Activated CD4-positive, alpha-beta memory T cell treated with anti-CD3 and anti-CD28 coated beads for 36 hours (primary cell): ENCODE measurements at regions not wholly inside any gene's neighbourhood (a gene's known extent, or its start where the extent isn't known, plus 50 kb on each side); places are given as distances from the start of the nearest gene placed in this dataset.

Experiments used
- CTCF ChIA-PET: fragments of 350-600 bp; sonication (Branson Sonifier 250); formaldehyde crosslinking; loops from one replicate; lab custom pipeline; 2021; ENCODE audit warnings: antibody characterized with exemption, inconsistent platforms; lab: Charles Lee
- POLR2A ChIA-PET: fragments of 350-600 bp; sonication (Branson Sonifier 250); formaldehyde crosslinking; loops from one replicate; lab custom pipeline; 2021; ENCODE audit warnings: antibody characterized with exemption; lab: Charles Lee
- DNase-seq: peaks from one replicate; pipeline ENCODE4 v3.0.0-alpha.2; 2020
- H3K27ac Mint-ChIP-seq: one replicate; pipeline ENCODE4 v1.8.0; 2021; ENCODE audit warnings: mixed read lengths
- H3K27me3 Mint-ChIP-seq: one replicate; pipeline ENCODE4 v1.8.0; 2021; ENCODE audit warnings: mixed read lengths
- H3K36me3 Mint-ChIP-seq: one replicate; pipeline ENCODE4 v1.8.0; 2021; ENCODE audit warnings: mixed read lengths
- H3K4me1 Mint-ChIP-seq: one replicate; pipeline ENCODE4 v1.8.0; 2021; ENCODE audit warnings: low read depth, mixed read lengths
- H3K4me3 Mint-ChIP-seq: one replicate; pipeline ENCODE4 v1.8.0; 2021; ENCODE audit warnings: mild to moderate bottlenecking, mixed read lengths
- H3K9me3 Mint-ChIP-seq: one replicate; pipeline ENCODE4 v1.8.0; 2021; ENCODE audit warnings: mixed read lengths
- intact Hi-C: fragments of 100-400 bp; cut with micrococcal nuclease; formaldehyde crosslinking; loops from one replicate; pipeline ENCODE4 v1.15.1; 2023

- H3K4me1 Mint-ChIP-seq = peaks cover 3% of the 10 kb centered on the region
- no peak overlapping the region for H3K27ac Mint-ChIP-seq
- CTCF ChIA-PET = no interaction called here
- DNase-seq = no peak
- POLR2A ChIA-PET = no interaction called here
- H3K4me3 Mint-ChIP-seq = no peak overlapping the region
- H3K36me3 Mint-ChIP-seq = no peaks in the 10 kb centered on the region
- intact Hi-C loops = no loop called here
- H3K27me3 Mint-ChIP-seq = peaks cover 15% of the 10 kb centered on the region
- no peaks in the 10 kb centered on the region for H3K9me3 Mint-ChIP-seq
Measured at GRCh38 chr12:66051361-66051760, 79.2 kb downstream of the LLPH start.

GRCh38 chr12:66050610-66051009, 79.9 kb downstream of the LLPH start:
- H3K4me3 Mint-ChIP-seq = no peak overlapping the region
- H3K27me3 Mint-ChIP-seq = peaks cover 11% of the 10 kb centered on the region
- ChIA-PET CTCF (no interaction called here), POLR2A (interaction anchor here (0.6 kb wide), 1 partner anchor 252 kb away, joined by 4 read pairs; no protein-coding TSS in a partner anchor)
- intact Hi-C loops = no loop called here
- DNase-seq = no peak
- no peak overlapping the region for H3K27ac Mint-ChIP-seq
- H3K4me1 Mint-ChIP-seq = peaks cover 3% of the 10 kb centered on the region
- no peaks in the 10 kb centered on the region for H3K36me3 Mint-ChIP-seq
- no peaks in the 10 kb centered on the region for H3K9me3 Mint-ChIP-seq

GRCh38 chr12:66050283-66050576, 80.3 kb downstream of the LLPH start:
- H3K36me3 Mint-ChIP-seq = no peaks in the 10 kb centered on the region

GRCh38 chr12:66049538-66050282, 80.8 kb downstream of the LLPH start:
- H3K4me1 Mint-ChIP-seq = peaks cover 3% of the 10 kb centered on the region
- H3K27ac Mint-ChIP-seq = no peak overlapping the region
- H3K27me3 Mint-ChIP-seq = peaks cover 11% of the 10 kb centered on the region
- H3K9me3 Mint-ChIP-seq = no peaks in the 10 kb centered on the region
- intact Hi-C loops = no loop called here
- ChIA-PET CTCF (no interaction called here), POLR2A (interaction anchor here (0.6 kb wide), 1 partner anchor 253 kb away, joined by 4 read pairs; no protein-coding TSS in a partner anchor)
- DNase-seq = no peak
- no peaks in the 10 kb centered on the region for H3K36me3 Mint-ChIP-seq
- no peak overlapping the region for H3K4me3 Mint-ChIP-seq

More at GRCh38 chr12:66050283-66050576, 80.3 kb downstream of the LLPH start:
- Mint-ChIP-seq H3K9me3 (no peaks in the 10 kb centered on the region), H3K27ac (no peak overlapping the region), H3K4me3 (no peak overlapping the region), H3K4me1 (peaks cover 3% of the 10 kb centered on the region), H3K27me3 (peaks cover 11% of the 10 kb centered on the region)
- ChIA-PET CTCF (no interaction called here), POLR2A (interaction anchor here (0.6 kb wide), 1 partner anchor 253 kb away, joined by 4 read pairs; no protein-coding TSS in a partner anchor)
- no peak for DNase-seq
- intact Hi-C loops = no loop called here

- CTCF ChIA-PET = no interaction called here
- Mint-ChIP-seq H3K4me1 (peaks cover 3% of the 10 kb centered on the region), H3K27me3 (peaks cover 8% of the 10 kb centered on the region), H3K27ac (no peak overlapping the region), H3K9me3 (no peaks in the 10 kb centered on the region), H3K4me3 (no peak overlapping the region), H3K36me3 (no peaks in the 10 kb centered on the region)
- intact Hi-C loops = no loop called here
- POLR2A ChIA-PET = no interaction called here
- DNase-seq = no peak
Measured at GRCh38 chr12:66048835-66049537, 81.6 kb downstream of the LLPH start.

GRCh38 chr12:66048218-66048834, 82.2 kb downstream of the LLPH start:
- Mint-ChIP-seq H3K36me3 (no peaks in the 10 kb centered on the region), H3K9me3 (no peaks in the 10 kb centered on the region), H3K4me3 (no peak overlapping the region), H3K27ac (no peak overlapping the region), H3K4me1 (peaks cover 3% of the 10 kb centered on the region), H3K27me3 (peaks cover 11% of the 10 kb centered on the region)
- CTCF ChIA-PET = no interaction called here
- intact Hi-C loops = no loop called here
- POLR2A ChIA-PET = no interaction called here
- DNase-seq = no peak

GRCh38 chr12:66047411-66048021, 83.0 kb downstream of the LLPH start:
- H3K4me1 Mint-ChIP-seq = peaks cover 3% of the 10 kb centered on the region

GRCh38 chr12:66045506-66045905, 85.0 kb downstream of the LLPH start:
- Mint-ChIP-seq H3K9me3 (no peaks in the 10 kb centered on the region), H3K4me3 (no peak overlapping the region), H3K27ac (no peak overlapping the region), H3K4me1 (peaks cover 3% of the 10 kb centered on the region), H3K36me3 (no peaks in the 10 kb centered on the region), H3K27me3 (peaks cover 8% of the 10 kb centered on the region)
- no peak for DNase-seq
- ChIA-PET CTCF (no interaction called here), POLR2A (no interaction called here)
- intact Hi-C loops = no loop called here

More at GRCh38 chr12:66047411-66048021, 83.0 kb downstream of the LLPH start:
- intact Hi-C loops = no loop called here
- Mint-ChIP-seq H3K4me3 (no peak overlapping the region), H3K27ac (no peak overlapping the region), H3K9me3 (no peaks in the 10 kb centered on the region), H3K36me3 (no peaks in the 10 kb centered on the region), H3K27me3 (peaks cover 13% of the 10 kb centered on the region)
- DNase-seq = no peak
- POLR2A ChIA-PET = no interaction called here
- CTCF ChIA-PET = no interaction called here

- POLR2A ChIA-PET = no interaction called here
- Mint-ChIP-seq H3K36me3 (no peaks in the 10 kb centered on the region), H3K27ac (no peak overlapping the region), H3K4me1 (peaks cover 3% of the 10 kb centered on the region), H3K4me3 (no peak overlapping the region), H3K9me3 (no peaks in the 10 kb centered on the region), H3K27me3 (peaks cover 9% of the 10 kb centered on the region)
- intact Hi-C loops = no loop called here
- CTCF ChIA-PET = no interaction called here
- no peak for DNase-seq
Measured at GRCh38 chr12:66044731-66045130, 85.8 kb downstream of the LLPH start.

GRCh38 chr12:66043035-66043434, 87.5 kb downstream of the LLPH start:
- Mint-ChIP-seq H3K27me3 (peaks cover 6% of the 10 kb centered on the region), H3K9me3 (no peaks in the 10 kb centered on the region), H3K4me1 (peaks cover 3% of the 10 kb centered on the region), H3K27ac (no peak overlapping the region), H3K4me3 (no peak overlapping the region), H3K36me3 (no peaks in the 10 kb centered on the region)
- POLR2A ChIA-PET = no interaction called here
- intact Hi-C loops = no loop called here
- DNase-seq = no peak
- CTCF ChIA-PET = no interaction called here

- intact Hi-C loops = no loop called here
- Mint-ChIP-seq H3K9me3 (no peaks in the 10 kb centered on the region), H3K4me3 (no peak overlapping the region), H3K27me3 (peaks cover 10% of the 10 kb centered on the region), H3K36me3 (no peaks in the 10 kb centered on the region), H3K27ac (no peak overlapping the region), H3K4me1 (no peaks in the 10 kb centered on the region)
- no peak for DNase-seq
- ChIA-PET POLR2A (no interaction called here), CTCF (interaction anchor here (0.6 to 1.3 kb wide), 3 partner anchors 25 to 486 kb away, joined by 3 read pairs; no protein-coding TSS in a partner anchor)
Measured at GRCh38 chr12:66041651-66042363, 88.7 kb downstream of the LLPH start.
